ENCODE measurements at regions not wholly inside any gene's neighbourhood (a gene's known extent, or its start where the extent isn't known, plus 50 kb on each side); places are given as distances from the start of the nearest gene placed in this dataset.

- H2BK15ac ChIP-seq (ENCODE audit: low read depth, low read length), result no peak overlapping the region
- dilution Hi-C loops (cut with HindIII; ENCODE audit: low sequenced_read_pairs, unreplicated experiment) (no loop called here), intact Hi-C loops (cut with micrococcal nuclease) (no loop called here), in situ Hi-C loops (cut with MboI; ENCODE audit: low sequenced_read_pairs) (no loop called here)
- no peak overlapping the region for H3K56ac ChIP-seq (ENCODE audit: extremely low read depth, insufficient read depth, low read length)
- no peak overlapping the region for H4K5ac ChIP-seq (ENCODE audit: low read depth, low read length)
- H3K36me3 ChIP-seq (ENCODE audit: control insufficient read depth, insufficient read depth, low read length), result no peaks in the 10 kb centered on the region
- ChIA-PET CTCF (no interaction called here), POLR2A (ENCODE audit: unreplicated experiment) (no interaction called here)
- H3K23ac ChIP-seq (ENCODE audit: low read depth, low read length), result no peak overlapping the region
- H3K27ac ChIP-seq (ENCODE audit: insufficient read depth, low read length), result no peak overlapping the region
- H2BK120ac ChIP-seq (ENCODE audit: low read depth, low read length), result no peak overlapping the region
- H3K79me1 ChIP-seq (ENCODE audit: low read depth in 1 of 2, low read length in 2 of 2), result no peaks in the 10 kb centered on the region
- DNase-seq (no peak), ATAC-seq (ENCODE audit: low read depth) (no peak)
- H3K14ac ChIP-seq (replicated peaks; ENCODE audit: low read depth, low read length), result no peak overlapping the region
- no peak overlapping the region for H4K91ac ChIP-seq (ENCODE audit: insufficient read depth, low read depth, low read length)
- TF ChIP-seq CEBPB (IDR thresholded peaks at IDR 0.05; ENCODE audit: low read depth, low read length) (no peak), MAFK (IDR thresholded peaks at IDR 0.05; ENCODE audit: low read depth, low read length) (no peak), MXI1 (IDR thresholded peaks at IDR 0.05; ENCODE audit: borderline replicate concordance, low read depth, low read length) (no peak), ELK1 (IDR thresholded peaks at IDR 0.05; ENCODE audit: borderline replicate concordance, low read depth, low read length) (no peak), BHLHE40 (IDR thresholded peaks at IDR 0.05; ENCODE audit: low read depth, low read length) (no peak), RCOR1 (IDR thresholded peaks at IDR 0.05; ENCODE audit: insufficient replicate concordance, low read length) (no peak), CTCF (conservative IDR thresholded peaks at IDR 0.05; ENCODE audit: low read depth, low read length) (no peak), CHD1 (IDR thresholded peaks at IDR 0.05; ENCODE audit: low read depth, low read length) (no peak), NFE2L2 (IDR thresholded peaks at IDR 0.05; ENCODE audit: low read depth, low read length) (no peak), RAD21 (IDR thresholded peaks at IDR 0.05; ENCODE audit: low read length) (no peak), RFX5 (IDR thresholded peaks at IDR 0.05; ENCODE audit: low read depth, low read length) (no peak), MAZ (IDR thresholded peaks at IDR 0.05; ENCODE audit: borderline replicate concordance, low read depth, low read length) (no peak), POLR2A (IDR thresholded peaks at IDR 0.05; ENCODE audit: low read depth, low read length) (no peak), SMC3 (IDR thresholded peaks at IDR 0.05; ENCODE audit: low read depth, low read length) (no peak), FOS (IDR thresholded peaks at IDR 0.05; ENCODE audit: low read depth, low read length) (no peak), USF2 (IDR thresholded peaks at IDR 0.05; ENCODE audit: low read depth, low read length) (no peak)
- no peak overlapping the region for H4K8ac ChIP-seq (ENCODE audit: low read depth in 2 of 2, low read length in 2 of 2)
- H2AK9ac ChIP-seq (replicated peaks; ENCODE audit: low read depth, low read length, poor library complexity), result no peak overlapping the region
- H3K9me3 ChIP-seq (ENCODE audit: control insufficient read depth, insufficient read depth, low read length), result peaks cover 3% of the 10 kb centered on the region; the same call in 1 of the 2 replicates
- H2BK5ac ChIP-seq (ENCODE audit: low read depth, low read length, poor library complexity, severe bottlenecking), result no peak overlapping the region
- no peak overlapping the region for H3K9ac ChIP-seq (ENCODE audit: low read depth, low read length)
- H3K4me1 ChIP-seq (ENCODE audit: control insufficient read depth, insufficient read depth, low read length), result no peaks in the 10 kb centered on the region
- H2AFZ ChIP-seq (replicated peaks; ENCODE audit: low read length, poor library complexity), result no peak overlapping the region
- H3K27me3 ChIP-seq (ENCODE audit: control insufficient read depth, insufficient read depth, low read length), result no peaks in the 10 kb centered on the region
- H4K20me1 ChIP-seq (ENCODE audit: insufficient read depth, low read length), result no peaks in the 10 kb centered on the region
- no peak overlapping the region for H3K4me3 ChIP-seq (ENCODE audit: insufficient read depth, low read depth, low read length)
- no peak overlapping the region for H3K4me2 ChIP-seq (ENCODE audit: low read depth, low read length)
- H3K9me1 ChIP-seq (ENCODE audit: insufficient read depth, low read length), result no peaks in the 10 kb centered on the region
- no peak overlapping the region for H2BK20ac ChIP-seq (ENCODE audit: low read depth, low read length)
- H2AK5ac ChIP-seq (ENCODE audit: low read depth, low read length), result no peak overlapping the region
- H3K18ac ChIP-seq (ENCODE audit: low read depth, low read length), result no peak overlapping the region
- no peak overlapping the region for H3K4ac ChIP-seq (ENCODE audit: low read depth, low read length)
- no TSS peak for BruUV-seq (replicated peaks)
Measured at GRCh38 chr13:81379183-81379582, 1038.3 kb upstream of the SPRY2 start.

All from IMR-90 (cell line).